Liver (tissue), 8 donors: ENCODE measurements at regions not wholly inside any gene's neighbourhood (a gene's known extent, or its start where the extent isn't known, plus 50 kb on each side); places are given as distances from the start of the nearest gene placed in this dataset.

Experiments
- DNase-seq: peaks from one replicate; pipeline ENCODE4 v3.0.0-alpha.2; 2017; ENCODE audit warnings: low spot score
- H3K27ac ChIP-seq, 2 donors: one replicate each; pipeline ENCODE4 v1.7.0; 2013; ENCODE audit warnings: inconsistent platforms in 2 of 2, low read length in 2 of 2, control low read depth in 1 of 2, low read depth in 1 of 2, mild to moderate bottlenecking in 1 of 2
- H3K27me3 ChIP-seq, 4 donors: one replicate each; pipeline versions ENCODE4 v1.6.1 to v1.7.0; 2013; ENCODE audit warnings: low read length in 3 of 4, inconsistent platforms in 1 of 4, mild to moderate bottlenecking in 1 of 4, moderate library complexity in 1 of 4; ENCODE audit not compliant: control insufficient read depth in 4 of 4, insufficient read depth in 4 of 4
- H3K36me3 ChIP-seq, 4 donors: one replicate each; pipeline versions ENCODE4 v1.6.1 to v1.7.0; 2013; ENCODE audit warnings: low read length in 3 of 4, mild to moderate bottlenecking in 3 of 4, low read depth in 1 of 4, moderate library complexity in 1 of 4; ENCODE audit not compliant: control insufficient read depth in 4 of 4, insufficient read depth in 3 of 4
- H3K4me1 ChIP-seq, 4 donors: one replicate each; pipeline versions ENCODE4 v1.6.1 to v1.7.0; 2013; ENCODE audit warnings: low read length in 3 of 4, mild to moderate bottlenecking in 3 of 4, moderate library complexity in 1 of 4; ENCODE audit not compliant: control insufficient read depth in 4 of 4, insufficient read depth in 4 of 4
- H3K4me3 ChIP-seq, 3 donors: one replicate each; pipeline versions ENCODE4 v1.6.1 to v1.7.0; 2013; ENCODE audit warnings: low read length in 3 of 3, control low read depth in 1 of 3, low read depth in 1 of 3, mild to moderate bottlenecking in 1 of 3
- H3K9ac ChIP-seq, 2 donors: one replicate each; pipeline ENCODE4 v1.7.0; 2013; ENCODE audit warnings: low read length in 2 of 2, mild to moderate bottlenecking in 2 of 2, moderate library complexity in 2 of 2, control low read depth in 1 of 2, low read depth in 1 of 2
- H3K9me3 ChIP-seq, 4 donors: one replicate each; pipeline versions ENCODE4 v1.6.1 to v1.7.0; 2013; ENCODE audit warnings: low read length in 3 of 4; ENCODE audit not compliant: control insufficient read depth in 4 of 4
- ATF3 ChIP-seq: IDR thresholded peaks from 2 replicates; pipeline ENCODE4 v1.6.1; 2016; ENCODE audit warnings: antibody characterized with exemption
- CTCF ChIP-seq: fragments of 150-350 bp; IDR thresholded peaks from 2 replicates; pipeline ENCODE4 v1.5.1; 2017; ENCODE audit warnings: improper control_type of control experiment, low read depth, low read length; ENCODE audit not compliant: missing input control
- EGR1 ChIP-seq, 2 donors: IDR thresholded peaks; 2 replicates each; pipeline ENCODE4 v1.6.1; 2016 to 2018; ENCODE audit warnings: antibody characterized with exemption in 2 of 2, low read depth in 2 of 2
- FOXA1 ChIP-seq: IDR thresholded peaks from 2 replicates; pipeline ENCODE4 v1.6.1; 2016; ENCODE audit warnings: antibody characterized with exemption
- FOXA2 ChIP-seq: IDR thresholded peaks from 2 replicates; pipeline ENCODE4 v1.6.1; 2016; ENCODE audit warnings: antibody characterized with exemption
- GABPA ChIP-seq, 2 donors: IDR thresholded peaks in 1 of 2; conservative IDR thresholded peaks in 1 of 2; 2 replicates each; pipeline ENCODE4 v1.6.1; 2016; ENCODE audit warnings: antibody characterized with exemption in 2 of 2, mild to moderate bottlenecking in 1 of 2, moderate library complexity in 1 of 2
- HNF4A ChIP-seq, 2 donors: conservative IDR thresholded peaks; 2 replicates each; pipeline ENCODE4 v1.6.1; 2016; ENCODE audit warnings: antibody characterized with exemption in 2 of 2, mild to moderate bottlenecking in 2 of 2
- HNF4G ChIP-seq: IDR thresholded peaks from 2 replicates; pipeline ENCODE4 v1.6.1; 2016; ENCODE audit warnings: antibody characterized with exemption
- JUND ChIP-seq, 2 donors: IDR thresholded peaks; 2 replicates each; pipeline ENCODE4 v1.6.1; 2016; ENCODE audit warnings: antibody characterized with exemption in 2 of 2
- NR2F2 ChIP-seq: IDR thresholded peaks from 2 replicates; pipeline ENCODE4 v1.6.1; 2016; ENCODE audit warnings: antibody characterized with exemption
- RAD21 ChIP-seq, 2 donors: IDR thresholded peaks; 2 replicates each; pipeline ENCODE4 v1.6.1; 2016; ENCODE audit warnings: antibody characterized with exemption in 2 of 2, mild to moderate bottlenecking in 2 of 2
- RXRA ChIP-seq, 2 donors: IDR thresholded peaks; 2 replicates each; pipeline ENCODE4 v1.6.1; 2017 to 2018; ENCODE audit warnings: antibody characterized with exemption in 2 of 2, mild to moderate bottlenecking in 1 of 2
- SP1 ChIP-seq: IDR thresholded peaks from 2 replicates; pipeline ENCODE4 v1.6.1; 2018; ENCODE audit warnings: antibody characterized with exemption, mild to moderate bottlenecking
- TAF1 ChIP-seq: conservative IDR thresholded peaks from 2 replicates; pipeline ENCODE4 v1.6.1; 2016; ENCODE audit warnings: antibody characterized with exemption, mild to moderate bottlenecking
- YY1 ChIP-seq: IDR thresholded peaks from 2 replicates; pipeline ENCODE4 v1.6.1; 2016; ENCODE audit warnings: antibody characterized with exemption, mild to moderate bottlenecking
- ZBTB33 ChIP-seq: IDR thresholded peaks from 2 replicates; pipeline ENCODE4 v1.6.1; 2016; ENCODE audit warnings: antibody characterized with exemption
- WGBS: extraction: QIAGEN DNeasy Blood & Tissue Kit; methylation state at CpG from one replicate; pipeline ENCODE4 v1.1.7; 2013; 5-methylcytosine and 5-hydroxymethylcytosine counted together
- TF ChIP-seq, protein P1 (sequence below): IDR thresholded peaks from 2 replicates; pipeline ENCODE4 v1.6.1; 2016; ENCODE audit warnings: antibody characterized with exemption
- TF ChIP-seq, protein P2 (sequence below): IDR thresholded peaks from 2 replicates; pipeline ENCODE4 v1.6.1; 2016; ENCODE audit warnings: antibody characterized with exemption, mild to moderate bottlenecking
- donor health status: healthy.
- donor health status: healthy.
- donor health status: healthy.
- donor health status: healthy.
- donor health status: healthy.

GRCh38 chr2:101617188-101617587, 80.3 kb upstream of the MAP4K4 start:
- DNase-seq: no peak
- Histone ChIP-seq H3K4me3 (no peak overlapping the region), H3K9ac (no peak overlapping the region), H3K4me1 (no peaks in the 10 kb centered on the region), H3K27ac (no peak overlapping the region), H3K9me3 (no peaks in the 10 kb centered on the region), H3K27me3 (no peaks in the 10 kb centered on the region), H3K36me3 (no peaks in the 10 kb centered on the region)
- 90% methylated on average over 8 of the region's 8 CpGs for WGBS
- TF ChIP-seq, protein P1, sequence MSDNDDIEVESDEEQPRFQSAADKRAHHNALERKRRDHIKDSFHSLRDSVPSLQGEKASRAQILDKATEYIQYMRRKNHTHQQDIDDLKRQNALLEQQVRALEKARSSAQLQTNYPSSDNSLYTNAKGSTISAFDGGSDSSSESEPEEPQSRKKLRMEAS: no peak
- TF ChIP-seq JUND (IDR thresholded peaks at IDR 0.05) (no peak), RXRA (IDR thresholded peaks at IDR 0.05) (no peak)

GRCh38 chr2:101614127-101614759, 83.3 kb upstream of the MAP4K4 start:
- TF ChIP-seq RXRA (IDR thresholded peaks at IDR 0.05) (no peak), RAD21 (IDR thresholded peaks at IDR 0.05) (no peak), ZBTB33 (no peak), HNF4G (no peak), EGR1 (IDR thresholded peaks at IDR 0.05; ENCODE audit: low read depth in 2 of 2) (no peak), ATF3 (no peak), FOXA1 (no peak), TAF1 (no peak), FOXA2 (no peak), NR2F2 (no peak), GABPA (IDR thresholded peaks at IDR 0.05 in 1 of 2, conservative IDR thresholded peaks at IDR 0.05 in 1 of 2) (no peak), YY1 (no peak), CTCF (no peak), JUND (IDR thresholded peaks at IDR 0.05) (no peak), SP1 (no peak), HNF4A (conservative IDR thresholded peaks at IDR 0.05) (no peak)
- TF ChIP-seq, protein P2, sequence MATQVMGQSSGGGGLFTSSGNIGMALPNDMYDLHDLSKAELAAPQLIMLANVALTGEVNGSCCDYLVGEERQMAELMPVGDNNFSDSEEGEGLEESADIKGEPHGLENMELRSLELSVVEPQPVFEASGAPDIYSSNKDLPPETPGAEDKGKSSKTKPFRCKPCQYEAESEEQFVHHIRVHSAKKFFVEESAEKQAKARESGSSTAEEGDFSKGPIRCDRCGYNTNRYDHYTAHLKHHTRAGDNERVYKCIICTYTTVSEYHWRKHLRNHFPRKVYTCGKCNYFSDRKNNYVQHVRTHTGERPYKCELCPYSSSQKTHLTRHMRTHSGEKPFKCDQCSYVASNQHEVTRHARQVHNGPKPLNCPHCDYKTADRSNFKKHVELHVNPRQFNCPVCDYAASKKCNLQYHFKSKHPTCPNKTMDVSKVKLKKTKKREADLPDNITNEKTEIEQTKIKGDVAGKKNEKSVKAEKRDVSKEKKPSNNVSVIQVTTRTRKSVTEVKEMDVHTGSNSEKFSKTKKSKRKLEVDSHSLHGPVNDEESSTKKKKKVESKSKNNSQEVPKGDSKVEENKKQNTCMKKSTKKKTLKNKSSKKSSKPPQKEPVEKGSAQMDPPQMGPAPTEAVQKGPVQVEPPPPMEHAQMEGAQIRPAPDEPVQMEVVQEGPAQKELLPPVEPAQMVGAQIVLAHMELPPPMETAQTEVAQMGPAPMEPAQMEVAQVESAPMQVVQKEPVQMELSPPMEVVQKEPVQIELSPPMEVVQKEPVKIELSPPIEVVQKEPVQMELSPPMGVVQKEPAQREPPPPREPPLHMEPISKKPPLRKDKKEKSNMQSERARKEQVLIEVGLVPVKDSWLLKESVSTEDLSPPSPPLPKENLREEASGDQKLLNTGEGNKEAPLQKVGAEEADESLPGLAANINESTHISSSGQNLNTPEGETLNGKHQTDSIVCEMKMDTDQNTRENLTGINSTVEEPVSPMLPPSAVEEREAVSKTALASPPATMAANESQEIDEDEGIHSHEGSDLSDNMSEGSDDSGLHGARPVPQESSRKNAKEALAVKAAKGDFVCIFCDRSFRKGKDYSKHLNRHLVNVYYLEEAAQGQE: no peak
- TF ChIP-seq, protein P1: no peak
- no peaks in the 10 kb centered on the region for H3K9me3 ChIP-seq
- 89% methylated on average over 5 of the region's 5 CpGs for WGBS
- H3K27me3 ChIP-seq: no peaks in the 10 kb centered on the region
- no peak overlapping the region for H3K27ac ChIP-seq
- H3K4me3 ChIP-seq: no peak overlapping the region
- no peak overlapping the region for H3K9ac ChIP-seq
- H3K36me3 ChIP-seq: no peaks in the 10 kb centered on the region
- no peak for DNase-seq
- no peaks in the 10 kb centered on the region for H3K4me1 ChIP-seq
